Liver (tissue), 3 donors: ENCODE measurements at regions not wholly inside any gene's neighbourhood (a gene's known extent, or its start where the extent isn't known, plus 50 kb on each side); places are given as distances from the start of the nearest gene placed in this dataset.

ENCODE experiments used
- EGR1 ChIP-seq, 2 donors: IDR thresholded peaks; 2 replicates each; pipeline ENCODE4 v1.6.1; 2016 to 2018; ENCODE audit warnings: antibody characterized with exemption in 2 of 2, low read depth in 2 of 2
- JUND ChIP-seq, 2 donors: IDR thresholded peaks; 2 replicates each; pipeline ENCODE4 v1.6.1; 2016; ENCODE audit warnings: antibody characterized with exemption in 2 of 2
- RAD21 ChIP-seq, 2 donors: IDR thresholded peaks; 2 replicates each; pipeline ENCODE4 v1.6.1; 2016; ENCODE audit warnings: antibody characterized with exemption in 2 of 2, mild to moderate bottlenecking in 2 of 2
- RXRA ChIP-seq, 2 donors: IDR thresholded peaks; 2 replicates each; pipeline ENCODE4 v1.6.1; 2017 to 2018; ENCODE audit warnings: antibody characterized with exemption in 2 of 2, mild to moderate bottlenecking in 1 of 2
- TF ChIP-seq, protein P1 (sequence below): fragments of 150-350 bp; IDR thresholded peaks from 2 replicates; pipeline ENCODE4 v1.5.1; 2017; ENCODE audit warnings: improper control_type of control experiment, low read depth, low read length; ENCODE audit not compliant: missing input control
- TF ChIP-seq, protein P2 (sequence below): IDR thresholded peaks from 2 replicates; pipeline ENCODE4 v1.6.1; 2016; ENCODE audit warnings: antibody characterized with exemption, mild to moderate bottlenecking
- TF ChIP-seq, protein P3 (sequence below): IDR thresholded peaks from 2 replicates; pipeline ENCODE4 v1.6.1; 2016; ENCODE audit warnings: antibody characterized with exemption
- TF ChIP-seq, protein P4 (sequence below): IDR thresholded peaks from 2 replicates; pipeline ENCODE4 v1.6.1; 2016; ENCODE audit warnings: antibody characterized with exemption
- donor health status: healthy.
- donor health status: healthy.

DNA sequence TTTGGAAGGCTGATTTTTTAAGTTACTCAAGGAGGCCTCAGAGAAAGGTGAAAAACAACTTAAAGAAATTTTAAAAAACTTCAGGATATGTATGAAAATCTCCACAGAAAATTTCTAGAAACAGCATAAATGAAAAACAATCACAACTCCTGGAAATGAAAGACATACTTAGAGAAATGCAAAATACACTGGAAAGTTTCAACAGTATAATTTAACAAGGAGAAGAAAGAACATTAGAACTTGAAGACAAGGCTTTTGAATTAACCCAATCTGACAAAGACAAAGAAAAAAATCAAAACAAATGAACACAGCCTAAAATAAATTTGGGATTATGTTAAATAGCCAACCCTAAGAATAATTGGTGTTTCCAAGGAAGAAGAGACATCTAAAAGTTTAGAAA lies 300.5 kb downstream of the ANTXR2 start:
- TF ChIP-seq JUND (IDR thresholded peaks at IDR 0.05) (no peak), EGR1 (IDR thresholded peaks at IDR 0.05; ENCODE audit: low read depth in 2 of 2) (no peak), RAD21 (IDR thresholded peaks at IDR 0.05) (no peak), RXRA (IDR thresholded peaks at IDR 0.05) (no peak)
- TF ChIP-seq, protein P1, sequence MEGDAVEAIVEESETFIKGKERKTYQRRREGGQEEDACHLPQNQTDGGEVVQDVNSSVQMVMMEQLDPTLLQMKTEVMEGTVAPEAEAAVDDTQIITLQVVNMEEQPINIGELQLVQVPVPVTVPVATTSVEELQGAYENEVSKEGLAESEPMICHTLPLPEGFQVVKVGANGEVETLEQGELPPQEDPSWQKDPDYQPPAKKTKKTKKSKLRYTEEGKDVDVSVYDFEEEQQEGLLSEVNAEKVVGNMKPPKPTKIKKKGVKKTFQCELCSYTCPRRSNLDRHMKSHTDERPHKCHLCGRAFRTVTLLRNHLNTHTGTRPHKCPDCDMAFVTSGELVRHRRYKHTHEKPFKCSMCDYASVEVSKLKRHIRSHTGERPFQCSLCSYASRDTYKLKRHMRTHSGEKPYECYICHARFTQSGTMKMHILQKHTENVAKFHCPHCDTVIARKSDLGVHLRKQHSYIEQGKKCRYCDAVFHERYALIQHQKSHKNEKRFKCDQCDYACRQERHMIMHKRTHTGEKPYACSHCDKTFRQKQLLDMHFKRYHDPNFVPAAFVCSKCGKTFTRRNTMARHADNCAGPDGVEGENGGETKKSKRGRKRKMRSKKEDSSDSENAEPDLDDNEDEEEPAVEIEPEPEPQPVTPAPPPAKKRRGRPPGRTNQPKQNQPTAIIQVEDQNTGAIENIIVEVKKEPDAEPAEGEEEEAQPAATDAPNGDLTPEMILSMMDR: no peak
- TF ChIP-seq, protein P2, sequence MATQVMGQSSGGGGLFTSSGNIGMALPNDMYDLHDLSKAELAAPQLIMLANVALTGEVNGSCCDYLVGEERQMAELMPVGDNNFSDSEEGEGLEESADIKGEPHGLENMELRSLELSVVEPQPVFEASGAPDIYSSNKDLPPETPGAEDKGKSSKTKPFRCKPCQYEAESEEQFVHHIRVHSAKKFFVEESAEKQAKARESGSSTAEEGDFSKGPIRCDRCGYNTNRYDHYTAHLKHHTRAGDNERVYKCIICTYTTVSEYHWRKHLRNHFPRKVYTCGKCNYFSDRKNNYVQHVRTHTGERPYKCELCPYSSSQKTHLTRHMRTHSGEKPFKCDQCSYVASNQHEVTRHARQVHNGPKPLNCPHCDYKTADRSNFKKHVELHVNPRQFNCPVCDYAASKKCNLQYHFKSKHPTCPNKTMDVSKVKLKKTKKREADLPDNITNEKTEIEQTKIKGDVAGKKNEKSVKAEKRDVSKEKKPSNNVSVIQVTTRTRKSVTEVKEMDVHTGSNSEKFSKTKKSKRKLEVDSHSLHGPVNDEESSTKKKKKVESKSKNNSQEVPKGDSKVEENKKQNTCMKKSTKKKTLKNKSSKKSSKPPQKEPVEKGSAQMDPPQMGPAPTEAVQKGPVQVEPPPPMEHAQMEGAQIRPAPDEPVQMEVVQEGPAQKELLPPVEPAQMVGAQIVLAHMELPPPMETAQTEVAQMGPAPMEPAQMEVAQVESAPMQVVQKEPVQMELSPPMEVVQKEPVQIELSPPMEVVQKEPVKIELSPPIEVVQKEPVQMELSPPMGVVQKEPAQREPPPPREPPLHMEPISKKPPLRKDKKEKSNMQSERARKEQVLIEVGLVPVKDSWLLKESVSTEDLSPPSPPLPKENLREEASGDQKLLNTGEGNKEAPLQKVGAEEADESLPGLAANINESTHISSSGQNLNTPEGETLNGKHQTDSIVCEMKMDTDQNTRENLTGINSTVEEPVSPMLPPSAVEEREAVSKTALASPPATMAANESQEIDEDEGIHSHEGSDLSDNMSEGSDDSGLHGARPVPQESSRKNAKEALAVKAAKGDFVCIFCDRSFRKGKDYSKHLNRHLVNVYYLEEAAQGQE: no peak
- TF ChIP-seq, protein P3, sequence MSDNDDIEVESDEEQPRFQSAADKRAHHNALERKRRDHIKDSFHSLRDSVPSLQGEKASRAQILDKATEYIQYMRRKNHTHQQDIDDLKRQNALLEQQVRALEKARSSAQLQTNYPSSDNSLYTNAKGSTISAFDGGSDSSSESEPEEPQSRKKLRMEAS: no peak
- TF ChIP-seq, protein P4, sequence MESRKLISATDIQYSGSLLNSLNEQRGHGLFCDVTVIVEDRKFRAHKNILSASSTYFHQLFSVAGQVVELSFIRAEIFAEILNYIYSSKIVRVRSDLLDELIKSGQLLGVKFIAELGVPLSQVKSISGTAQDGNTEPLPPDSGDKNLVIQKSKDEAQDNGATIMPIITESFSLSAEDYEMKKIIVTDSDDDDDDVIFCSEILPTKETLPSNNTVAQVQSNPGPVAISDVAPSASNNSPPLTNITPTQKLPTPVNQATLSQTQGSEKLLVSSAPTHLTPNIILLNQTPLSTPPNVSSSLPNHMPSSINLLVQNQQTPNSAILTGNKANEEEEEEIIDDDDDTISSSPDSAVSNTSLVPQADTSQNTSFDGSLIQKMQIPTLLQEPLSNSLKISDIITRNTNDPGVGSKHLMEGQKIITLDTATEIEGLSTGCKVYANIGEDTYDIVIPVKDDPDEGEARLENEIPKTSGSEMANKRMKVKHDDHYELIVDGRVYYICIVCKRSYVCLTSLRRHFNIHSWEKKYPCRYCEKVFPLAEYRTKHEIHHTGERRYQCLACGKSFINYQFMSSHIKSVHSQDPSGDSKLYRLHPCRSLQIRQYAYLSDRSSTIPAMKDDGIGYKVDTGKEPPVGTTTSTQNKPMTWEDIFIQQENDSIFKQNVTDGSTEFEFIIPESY: no peak
